ENCODE measurements at regions not wholly inside any gene's neighbourhood (a gene's known extent, or its start where the extent isn't known, plus 50 kb on each side); places are given as distances from the start of the nearest gene placed in this dataset.

DNA sequence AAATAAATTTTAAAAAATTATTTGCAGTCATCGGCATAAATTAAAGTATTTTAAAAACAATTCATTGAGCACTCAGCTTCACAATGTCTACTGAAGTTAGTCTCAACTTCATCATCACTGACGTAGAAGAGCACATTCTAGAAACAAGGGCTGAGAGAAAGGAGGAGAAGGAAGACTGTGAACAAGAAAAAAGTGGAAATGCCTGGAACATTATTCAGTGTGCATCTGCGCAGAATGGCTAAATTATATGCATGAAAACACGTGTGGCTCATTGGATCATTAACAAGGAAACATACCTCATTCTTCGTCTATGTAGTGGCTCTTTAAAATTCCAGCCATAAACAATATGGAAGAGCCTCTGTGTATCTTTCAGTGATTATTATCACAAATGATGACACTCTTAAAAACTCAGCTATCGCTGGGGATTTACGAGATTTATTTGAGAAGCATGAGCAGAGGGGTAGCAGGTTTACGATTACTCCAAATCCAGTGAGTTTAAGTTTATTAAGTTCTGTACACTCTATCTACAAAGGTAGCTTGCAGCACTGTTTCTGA lies 404.2 kb upstream of the CDIN1 start:
- no peak for TF ChIP-seq MXI1 (IDR thresholded peaks at IDR 0.05; ENCODE audit: borderline replicate concordance, low read depth, low read length)
- TF ChIP-seq, protein P1, sequence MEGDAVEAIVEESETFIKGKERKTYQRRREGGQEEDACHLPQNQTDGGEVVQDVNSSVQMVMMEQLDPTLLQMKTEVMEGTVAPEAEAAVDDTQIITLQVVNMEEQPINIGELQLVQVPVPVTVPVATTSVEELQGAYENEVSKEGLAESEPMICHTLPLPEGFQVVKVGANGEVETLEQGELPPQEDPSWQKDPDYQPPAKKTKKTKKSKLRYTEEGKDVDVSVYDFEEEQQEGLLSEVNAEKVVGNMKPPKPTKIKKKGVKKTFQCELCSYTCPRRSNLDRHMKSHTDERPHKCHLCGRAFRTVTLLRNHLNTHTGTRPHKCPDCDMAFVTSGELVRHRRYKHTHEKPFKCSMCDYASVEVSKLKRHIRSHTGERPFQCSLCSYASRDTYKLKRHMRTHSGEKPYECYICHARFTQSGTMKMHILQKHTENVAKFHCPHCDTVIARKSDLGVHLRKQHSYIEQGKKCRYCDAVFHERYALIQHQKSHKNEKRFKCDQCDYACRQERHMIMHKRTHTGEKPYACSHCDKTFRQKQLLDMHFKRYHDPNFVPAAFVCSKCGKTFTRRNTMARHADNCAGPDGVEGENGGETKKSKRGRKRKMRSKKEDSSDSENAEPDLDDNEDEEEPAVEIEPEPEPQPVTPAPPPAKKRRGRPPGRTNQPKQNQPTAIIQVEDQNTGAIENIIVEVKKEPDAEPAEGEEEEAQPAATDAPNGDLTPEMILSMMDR (conservative IDR thresholded peaks at IDR 0.05; ENCODE audit: low read depth, low read length) = no peak
- no peak for TF ChIP-seq CHD1 (IDR thresholded peaks at IDR 0.05; ENCODE audit: low read depth, low read length)

All from IMR-90 (cell line).